NCI-H2196 treated with DMSO at 0.1 percent for 48 hours (cell line): ENCODE measurements at regions not wholly inside any gene's neighbourhood (a gene's known extent, or its start where the extent isn't known, plus 50 kb on each side); places are given as distances from the start of the nearest gene placed in this dataset.
"Not testable (repeated sequence)": the region's sequence is repeated elsewhere in the genome, so short reads cannot be mapped to it uniquely, and the experiment has no call there.

Source experiments
- DNase-seq: peaks from one replicate; lab custom pipeline; 2025; ENCODE audit not compliant: unreplicated experiment; lab: John Stamatoyannopoulos, UW

DNA sequence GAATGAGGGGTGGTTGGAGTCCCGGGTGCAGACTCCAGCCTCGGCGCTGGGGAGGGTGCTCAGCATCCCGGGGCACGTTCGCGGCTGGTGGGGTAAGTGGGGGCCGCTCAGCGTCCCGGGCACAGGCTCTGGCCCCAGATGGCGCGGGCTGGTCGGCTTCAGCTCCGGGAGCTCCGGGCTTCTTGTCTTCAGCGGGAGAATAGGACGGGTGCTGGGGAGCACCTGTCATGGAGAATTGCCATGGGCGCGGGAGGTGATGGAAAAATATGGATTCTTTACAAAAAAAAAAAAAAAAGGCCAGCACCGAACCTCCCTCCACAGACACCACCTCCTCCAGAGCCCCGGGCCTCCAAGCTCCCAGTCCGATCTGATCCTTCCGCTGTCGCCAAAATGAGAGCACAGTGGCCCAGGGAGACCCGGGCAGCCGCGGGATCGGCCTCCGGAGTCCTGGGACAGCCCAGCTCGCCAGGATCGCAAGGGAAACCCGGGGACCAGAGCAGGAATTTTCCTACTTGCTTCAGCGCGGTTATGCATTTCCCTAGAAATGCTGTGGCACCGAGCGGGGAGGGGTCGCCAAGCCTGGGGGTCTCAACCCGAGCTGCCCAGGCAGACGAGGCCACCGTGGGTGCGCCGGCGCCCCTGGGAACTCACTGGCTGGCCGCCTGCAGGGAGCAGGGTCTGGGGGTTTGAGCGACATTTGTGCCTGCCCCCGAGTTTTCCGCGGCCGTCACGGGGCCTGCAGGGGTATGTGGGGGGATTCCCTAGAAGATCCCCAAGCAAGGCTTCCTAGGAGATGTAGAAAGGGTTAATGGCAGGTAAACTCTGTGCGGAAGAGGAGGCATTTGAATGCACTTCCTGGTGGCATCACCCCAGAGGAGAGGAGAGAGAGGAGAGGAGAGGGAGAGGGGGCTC lies 1336.9 kb downstream of the BRD1 start:
- DNase-seq: no peak

- DNase-seq: no peak
Observed at GRCh38 chr22:48489551-48490499, 1337.8 kb downstream of the BRD1 start.

DNA sequence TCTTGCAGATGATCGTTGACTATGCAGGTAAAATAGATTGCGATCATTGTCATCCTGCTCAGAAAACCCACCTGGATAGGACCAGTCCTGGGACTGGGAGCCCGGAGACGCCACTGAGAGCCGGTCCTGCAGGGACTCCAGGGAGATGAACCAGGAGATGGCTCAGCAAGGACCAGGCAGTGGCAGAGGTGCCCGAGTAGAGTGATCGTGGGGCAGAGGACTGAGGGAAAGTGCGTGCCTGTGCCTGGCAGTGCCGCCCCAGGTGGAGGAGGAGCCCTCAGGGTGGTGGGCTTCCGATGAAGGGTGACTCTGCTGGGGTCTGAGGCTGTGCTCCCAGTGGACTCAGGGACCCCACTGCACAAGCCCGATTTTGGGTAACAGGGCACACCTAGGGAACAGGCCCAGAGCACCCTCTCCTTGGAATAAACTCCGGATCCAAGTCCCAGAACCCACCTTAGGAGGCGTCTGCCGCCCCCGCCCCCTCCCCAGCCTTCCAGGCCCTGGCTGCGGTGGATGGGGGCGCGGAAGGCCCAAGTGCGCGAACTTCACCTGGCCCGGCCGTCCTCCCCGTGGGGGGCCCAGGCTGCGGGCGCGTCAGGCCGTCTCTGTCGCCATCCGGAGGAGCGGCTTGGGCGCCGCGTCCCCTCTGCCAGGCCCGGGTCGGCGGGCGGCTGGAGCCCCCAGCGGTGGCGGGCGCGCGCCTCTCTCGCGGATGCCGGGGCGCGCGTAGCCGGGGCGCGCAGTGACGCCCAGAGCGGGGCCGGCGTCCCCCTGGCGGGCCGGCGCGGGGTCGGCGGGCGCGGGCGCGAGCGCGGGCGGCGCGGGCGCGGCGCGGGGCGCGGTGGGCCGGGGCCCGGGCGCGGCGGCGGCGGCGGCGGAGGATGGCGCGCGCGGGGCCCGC lies 1338.8 kb downstream of the BRD1 start:
- DNase-seq: no peak

DNA sequence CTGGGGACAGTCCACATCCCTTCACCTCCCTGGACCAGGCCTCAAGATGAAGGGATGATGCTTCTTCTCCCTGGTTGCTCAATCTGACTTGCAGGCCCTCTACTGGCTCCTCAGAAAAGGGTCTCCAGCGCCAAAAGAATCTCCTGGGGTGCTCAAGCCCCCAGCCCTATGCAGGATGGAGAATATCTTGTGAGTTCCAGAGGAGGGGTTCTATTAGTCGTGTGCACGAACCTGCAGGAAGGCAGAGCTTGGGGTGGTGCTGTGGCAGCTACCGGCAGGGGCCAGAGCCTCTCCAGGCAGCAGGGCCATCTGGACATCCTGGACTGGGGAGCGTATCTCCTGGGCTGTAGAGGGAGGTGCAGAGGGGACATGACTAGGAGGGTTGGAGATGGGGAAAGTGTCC lies 1339.5 kb downstream of the BRD1 start:
- no peak for DNase-seq

DNA sequence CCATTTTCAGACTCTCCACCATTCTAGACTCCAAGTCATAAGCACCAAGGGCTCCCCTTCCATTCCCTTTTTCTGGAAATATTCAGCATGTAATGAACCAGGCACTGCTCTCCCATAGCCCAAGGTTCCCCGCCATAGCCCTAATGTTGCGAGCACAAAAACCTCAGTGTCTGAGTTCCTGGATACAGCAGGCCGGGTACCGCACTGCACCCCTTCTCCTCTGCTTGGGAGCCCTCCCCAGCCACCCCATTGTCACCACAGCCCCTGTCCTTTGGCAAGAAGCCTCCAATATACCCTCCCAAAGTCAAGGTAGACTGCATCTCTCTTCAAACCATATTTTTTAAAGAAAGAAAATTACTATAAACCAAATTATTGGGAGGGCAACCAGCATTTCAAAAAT lies 1341.1 kb downstream of the BRD1 start:
- no peak for DNase-seq

DNA sequence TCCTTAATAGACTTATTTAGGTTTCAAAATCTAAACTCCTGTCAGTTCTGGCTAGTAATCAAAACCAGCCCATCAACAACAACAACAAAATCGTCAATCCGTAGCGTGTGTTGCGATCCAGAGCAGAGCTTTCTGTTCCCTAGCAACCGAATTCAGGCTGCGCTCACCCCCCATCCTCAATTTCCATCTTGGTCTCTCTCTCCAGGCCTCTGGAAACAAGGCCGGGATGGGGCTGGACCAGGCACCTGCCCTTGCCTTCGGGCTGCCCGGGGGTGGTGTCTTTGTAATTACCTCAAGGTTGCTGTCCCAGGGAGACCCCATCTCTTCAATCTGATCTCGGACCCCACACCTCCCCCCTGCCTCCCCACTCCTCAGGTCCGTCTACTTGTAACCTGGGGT lies 1341.5 kb downstream of the BRD1 start:
- no peak for DNase-seq

DNA sequence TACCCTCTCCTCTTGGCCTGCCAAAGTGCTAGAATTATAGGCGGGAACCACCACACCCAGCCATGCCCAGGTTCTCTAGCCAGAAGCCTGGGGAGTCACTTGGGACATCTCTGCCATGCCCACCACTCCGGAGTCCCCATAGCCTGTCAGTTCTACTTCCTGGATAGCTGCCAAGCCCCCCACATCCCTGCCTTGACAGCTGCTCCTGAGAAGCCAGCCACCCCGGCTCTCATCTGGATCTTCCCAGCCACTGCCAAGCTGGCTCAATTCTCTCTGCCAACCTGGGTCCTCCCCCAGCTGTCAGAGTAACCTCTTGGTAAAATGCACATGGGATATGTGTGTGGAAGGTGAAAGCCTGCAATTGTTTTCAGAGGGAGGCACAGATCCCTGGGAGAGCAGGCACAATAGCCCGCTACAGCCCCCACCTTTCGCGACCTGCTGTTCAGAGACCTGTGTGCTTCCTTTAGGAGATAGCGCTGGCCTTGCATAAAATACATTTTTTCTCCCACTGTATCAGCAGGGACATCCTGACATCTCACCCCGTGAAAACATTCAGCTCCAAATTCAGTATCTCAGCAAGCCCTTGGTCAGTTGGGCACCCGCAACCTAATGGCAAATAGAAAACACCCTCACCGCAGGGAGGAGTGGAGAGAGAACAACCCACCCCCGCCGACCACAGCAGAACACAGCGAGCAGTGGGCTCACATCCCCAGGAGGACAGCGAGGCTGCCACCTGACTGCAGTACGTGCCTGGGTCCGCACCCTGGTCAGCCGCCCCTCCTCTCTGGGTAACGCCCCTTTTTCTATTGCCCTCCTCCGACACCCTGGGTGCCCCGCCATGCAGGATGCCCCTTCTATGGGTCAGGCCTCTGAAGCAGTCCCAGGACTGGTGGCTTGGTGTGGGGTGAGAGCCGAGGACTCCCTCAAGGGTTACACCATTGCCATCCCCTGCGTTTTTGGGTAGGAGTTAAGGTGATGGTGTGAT lies 1342.2 kb downstream of the BRD1 start:
- DNase-seq: no peak

GRCh38 chr22:48483764-48484528 lies 1343.7 kb downstream of the BRD1 start:
- DNase-seq: no peak

GRCh38 chr22:48482771-48483170 lies 1344.9 kb downstream of the BRD1 start:
- DNase-seq: no peak

GRCh38 chr22:48482198-48482597 lies 1345.5 kb downstream of the BRD1 start:
- not testable (repeated sequence) for DNase-seq

GRCh38 chr22:48481748-48482147 lies 1345.9 kb downstream of the BRD1 start:
- DNase-seq: no peak

- no peak for DNase-seq
Observed at GRCh38 chr22:48478529-48479265, 1349.0 kb downstream of the BRD1 start.

- DNase-seq: no peak
Observed at GRCh38 chr22:48478124-48478523, 1349.5 kb downstream of the BRD1 start.

- DNase-seq: no peak
Observed at GRCh38 chr22:48477031-48477721, 1350.5 kb downstream of the BRD1 start.

DNA sequence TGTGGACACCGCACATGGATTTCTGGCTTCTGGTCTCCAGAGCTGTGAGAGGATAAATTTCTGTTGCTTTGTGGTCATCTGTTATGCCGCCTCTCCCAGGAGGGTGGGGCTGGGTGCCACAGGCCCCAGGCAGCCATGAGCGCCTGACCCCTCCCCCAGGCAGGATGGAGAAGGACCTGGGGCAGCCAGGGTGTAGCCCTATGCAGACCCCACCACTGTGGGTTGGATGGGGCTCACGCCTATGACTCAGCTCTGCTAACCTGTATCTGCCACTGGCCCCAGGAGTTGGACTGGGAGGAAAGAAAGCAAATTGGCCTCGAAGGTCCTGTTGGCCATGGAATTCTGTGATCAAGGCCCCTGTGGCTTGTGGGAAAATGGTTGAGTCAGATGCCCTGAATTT lies 1351.1 kb downstream of the BRD1 start:
- DNase-seq: no peak

GRCh38 chr22:48475661-48476345 lies 1351.9 kb downstream of the BRD1 start:
- no peak for DNase-seq

GRCh38 chr22:48474881-48475280 lies 1352.8 kb downstream of the BRD1 start:
- DNase-seq: no peak
